Upper lobe of right lung (tissue), 1 donor: ENCODE measurements at regions not wholly inside any gene's neighbourhood (a gene's known extent, or its start where the extent isn't known, plus 50 kb on each side); places are given as distances from the start of the nearest gene placed in this dataset.

Experiments
- ATAC-seq: fragments of 200-7000 bp; cut with Tn5 transposase; one replicate; pipeline ENCODE4 v1.9.1; 2020; ENCODE audit warnings: mild to moderate bottlenecking, moderate library complexity
- DNase-seq: peaks from one replicate; pipeline ENCODE4 v3.0.0-alpha.2; 2020
- H3K27ac ChIP-seq: fragments of 200-600 bp; one replicate; pipeline ENCODE4 v1.8.0; 2022
- H3K27me3 ChIP-seq: fragments of 200-600 bp; one replicate; pipeline ENCODE4 v1.8.0; 2022; ENCODE audit warnings: mild to moderate bottlenecking
- H3K36me3 ChIP-seq: fragments of 200-600 bp; one replicate; pipeline ENCODE4 v1.8.0; 2022
- H3K4me1 ChIP-seq: fragments of 200-600 bp; one replicate; pipeline ENCODE4 v1.8.0; 2022
- H3K4me3 ChIP-seq: fragments of 200-600 bp; one replicate; pipeline ENCODE4 v1.8.0; 2022; ENCODE audit warnings: mild to moderate bottlenecking
- H3K9me3 ChIP-seq: fragments of 200-600 bp; one replicate; pipeline ENCODE4 v1.8.0; 2022
- intact Hi-C: fragments of 100-400 bp; cut with DNase I; formaldehyde crosslinking; loops from one replicate; pipeline ENCODE4 v1.11.0; 2022
- TF ChIP-seq, protein P1 (sequence below): fragments of 200-600 bp; IDR thresholded peaks from one replicate; pipeline ENCODE4 v1.8.0; 2022; ENCODE audit warnings: antibody characterized with exemption
- donor health status: DM: no; HTN: yes; CAD: no; lungs with severe emphysema.

DNA sequence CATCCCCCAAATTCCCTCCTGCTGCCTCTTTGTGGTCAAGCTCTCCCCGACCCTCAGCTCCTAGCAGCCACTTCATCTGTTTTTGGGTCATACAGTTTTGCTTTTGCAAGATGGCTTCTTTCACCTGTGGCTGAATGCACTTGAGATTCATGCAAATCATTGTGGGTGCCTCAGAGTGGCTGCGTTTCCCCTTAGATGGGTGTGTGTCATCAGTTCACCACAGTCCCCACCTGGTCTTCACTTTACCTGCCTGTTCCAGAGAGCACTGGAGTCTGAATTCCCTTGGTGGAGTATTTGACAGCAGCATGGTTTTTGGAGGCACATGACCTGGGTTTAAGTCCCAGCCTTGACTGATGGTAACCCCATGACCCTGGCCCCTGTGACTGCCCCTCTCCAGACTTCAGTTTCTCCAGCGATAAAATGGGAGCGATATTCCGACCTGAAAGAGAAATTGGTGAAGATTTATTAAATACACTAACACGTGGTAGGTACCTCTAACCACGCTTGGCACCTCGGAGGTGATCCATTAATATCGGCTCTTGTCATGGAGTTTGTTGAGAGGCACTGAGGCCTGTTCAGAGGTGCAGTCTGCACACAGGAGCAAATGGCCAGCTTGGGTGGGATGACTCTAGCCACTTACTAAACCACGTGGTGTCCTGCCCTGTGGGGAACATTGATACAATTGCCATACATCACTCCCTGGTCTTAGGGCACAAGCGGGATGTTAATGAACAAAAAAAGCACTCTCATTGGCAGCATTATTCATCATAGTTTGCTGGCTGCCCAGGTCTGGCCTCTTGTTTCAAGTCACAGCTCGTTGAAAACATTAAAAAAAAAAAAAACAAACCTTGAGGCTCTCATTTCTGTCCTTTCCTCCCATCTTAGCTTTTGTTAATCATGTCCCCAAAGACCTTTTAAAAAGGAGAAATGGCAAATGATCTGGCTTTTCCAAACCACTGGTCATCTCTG is 167.2 kb upstream of the KCNG1 start:
- Histone ChIP-seq H3K4me1 (no peaks in the 10 kb centered on the region), H3K27me3 (no peaks in the 10 kb centered on the region), H3K4me3 (no peak overlapping the region), H3K27ac (no peak overlapping the region), H3K36me3 (no peaks in the 10 kb centered on the region), H3K9me3 (no peaks in the 10 kb centered on the region)
- intact Hi-C loops = no loop called here
- TF ChIP-seq, protein P1, sequence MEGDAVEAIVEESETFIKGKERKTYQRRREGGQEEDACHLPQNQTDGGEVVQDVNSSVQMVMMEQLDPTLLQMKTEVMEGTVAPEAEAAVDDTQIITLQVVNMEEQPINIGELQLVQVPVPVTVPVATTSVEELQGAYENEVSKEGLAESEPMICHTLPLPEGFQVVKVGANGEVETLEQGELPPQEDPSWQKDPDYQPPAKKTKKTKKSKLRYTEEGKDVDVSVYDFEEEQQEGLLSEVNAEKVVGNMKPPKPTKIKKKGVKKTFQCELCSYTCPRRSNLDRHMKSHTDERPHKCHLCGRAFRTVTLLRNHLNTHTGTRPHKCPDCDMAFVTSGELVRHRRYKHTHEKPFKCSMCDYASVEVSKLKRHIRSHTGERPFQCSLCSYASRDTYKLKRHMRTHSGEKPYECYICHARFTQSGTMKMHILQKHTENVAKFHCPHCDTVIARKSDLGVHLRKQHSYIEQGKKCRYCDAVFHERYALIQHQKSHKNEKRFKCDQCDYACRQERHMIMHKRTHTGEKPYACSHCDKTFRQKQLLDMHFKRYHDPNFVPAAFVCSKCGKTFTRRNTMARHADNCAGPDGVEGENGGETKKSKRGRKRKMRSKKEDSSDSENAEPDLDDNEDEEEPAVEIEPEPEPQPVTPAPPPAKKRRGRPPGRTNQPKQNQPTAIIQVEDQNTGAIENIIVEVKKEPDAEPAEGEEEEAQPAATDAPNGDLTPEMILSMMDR = no peak
- ATAC-seq = no peak
- DNase-seq = no peak

- H3K27ac ChIP-seq = no peak overlapping the region
- no peak overlapping the region for H3K4me3 ChIP-seq
- ATAC-seq (no peak), DNase-seq (no peak)
- no peaks in the 10 kb centered on the region for H3K36me3 ChIP-seq
- H3K27me3 ChIP-seq = no peaks in the 10 kb centered on the region
- TF ChIP-seq, protein P1 = no peak
- H3K9me3 ChIP-seq = no peaks in the 10 kb centered on the region
- H3K4me1 ChIP-seq = no peaks in the 10 kb centered on the region
- intact Hi-C loops = no loop called here
Measured at GRCh38 chr20:51188941-51189340, 166.0 kb upstream of the KCNG1 start.

- peak; percentile 25 for ATAC-seq
- intact Hi-C loops = no loop called here
- Histone ChIP-seq H3K9me3 (no peaks in the 10 kb centered on the region), H3K27ac (no peak overlapping the region), H3K4me3 (no peak overlapping the region), H3K36me3 (no peaks in the 10 kb centered on the region), H3K27me3 (no peaks in the 10 kb centered on the region), H3K4me1 (no peaks in the 10 kb centered on the region)
- TF ChIP-seq, protein P1 = no peak
- DNase-seq = no peak
Measured at GRCh38 chr20:51187261-51187660, 164.4 kb upstream of the KCNG1 start.

- Histone ChIP-seq H3K4me1 (no peaks in the 10 kb centered on the region), H3K27me3 (no peaks in the 10 kb centered on the region), H3K9me3 (no peaks in the 10 kb centered on the region), H3K36me3 (no peaks in the 10 kb centered on the region), H3K27ac (no peak overlapping the region), H3K4me3 (no peak overlapping the region)
- DNase-seq = no peak
- TF ChIP-seq, protein P1 = no peak
- no peak for ATAC-seq
- intact Hi-C loops = no loop called here
Measured at GRCh38 chr20:51185861-51186260, 163.0 kb upstream of the KCNG1 start.

DNA sequence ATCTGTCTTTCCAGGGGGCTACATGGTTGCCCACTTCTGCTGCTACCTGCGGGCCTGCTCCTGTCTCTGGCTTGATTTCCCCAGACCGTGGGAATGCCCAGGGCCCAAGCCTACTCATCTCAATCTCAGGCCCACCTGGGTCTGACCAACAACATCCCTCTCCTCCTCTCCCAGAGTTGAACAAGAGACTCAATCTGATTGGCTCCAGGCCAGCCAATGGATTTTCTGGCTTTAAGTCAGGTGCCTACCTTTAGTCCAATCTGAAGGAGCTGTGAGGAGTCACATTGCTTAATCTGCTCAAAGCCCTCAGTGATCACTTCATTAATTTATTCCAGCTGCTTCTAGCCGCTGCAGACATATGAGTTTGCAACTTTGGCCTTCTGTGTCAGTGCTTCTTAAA is 162.4 kb upstream of the KCNG1 start:
- Histone ChIP-seq H3K4me3 (no peak overlapping the region), H3K27me3 (no peaks in the 10 kb centered on the region), H3K27ac (no peak overlapping the region), H3K4me1 (no peaks in the 10 kb centered on the region), H3K36me3 (no peaks in the 10 kb centered on the region), H3K9me3 (no peaks in the 10 kb centered on the region)
- TF ChIP-seq, protein P1 = no peak
- intact Hi-C loops = no loop called here
- no peak for DNase-seq
- ATAC-seq = no peak
